NCI-H1417 (cell line): ENCODE measurements at regions not wholly inside any gene's neighbourhood (a gene's known extent, or its start where the extent isn't known, plus 50 kb on each side); places are given as distances from the start of the nearest gene placed in this dataset.
"Not testable (repeated sequence)": the region's sequence is repeated elsewhere in the genome, so short reads cannot be mapped to it uniquely, and the experiment has no call there.

Experiments used
- DNase-seq, 3 experiments: peaks; one replicate each; lab custom pipeline; 2025; lab: John Stamatoyannopoulos, UW

GRCh38 chr2:150214626-150215025 is 272.8 kb downstream of the RND3 start:
- peak in 2 of 3 experiments; percentile 6 to 60 for DNase-seq

- DNase-seq: peak in 1 of 3 experiments; percentile 39
These were observed 274.7 kb downstream of the RND3 start for GRCh38 chr2:150212722-150213171.

GRCh38 chr2:150211164-150211631 is 276.3 kb downstream of the RND3 start:
- DNase-seq: no peak

GRCh38 chr2:150209746-150210145 is 277.7 kb downstream of the RND3 start:
- no peak for DNase-seq

GRCh38 chr2:150208689-150209088 is 278.8 kb downstream of the RND3 start:
- no peak for DNase-seq

GRCh38 chr2:150207979-150208378 is 279.5 kb downstream of the RND3 start:
- DNase-seq: peak in 2 of 3 experiments; percentile 53 to 92

GRCh38 chr2:150204451-150204850 is 283.0 kb downstream of the RND3 start:
- DNase-seq: no peak

- DNase-seq: not testable (repeated sequence)
These were observed 292.7 kb downstream of the RND3 start for GRCh38 chr2:150194816-150195215.

- no peak for DNase-seq
These were observed 294.8 kb downstream of the RND3 start for GRCh38 chr2:150192701-150193100.

GRCh38 chr2:150191349-150191748 is 296.1 kb downstream of the RND3 start:
- no peak for DNase-seq

GRCh38 chr2:150190546-150190945 is 296.9 kb downstream of the RND3 start:
- DNase-seq: no peak

- DNase-seq: no peak
These were observed 298.7 kb downstream of the RND3 start for GRCh38 chr2:150188800-150189199.

- DNase-seq: no peak
These were observed 299.3 kb downstream of the RND3 start for GRCh38 chr2:150188177-150188576.

- peak in 1 of 3 experiments; percentile 7 for DNase-seq
These were observed 304.8 kb downstream of the RND3 start for GRCh38 chr2:150182566-150183235.

- DNase-seq: no peak
These were observed 308.9 kb downstream of the RND3 start for GRCh38 chr2:150178591-150178990.

GRCh38 chr2:150174971-150175421 is 312.5 kb downstream of the RND3 start:
- DNase-seq: no peak

- DNase-seq: no peak
These were observed 313.2 kb downstream of the RND3 start for GRCh38 chr2:150174056-150174805.

GRCh38 chr2:150171065-150171548 is 316.4 kb downstream of the RND3 start:
- no peak for DNase-seq

- DNase-seq: no peak
These were observed 318.2 kb downstream of the RND3 start for GRCh38 chr2:150169237-150169629.

- DNase-seq: no peak
These were observed 318.8 kb downstream of the RND3 start for GRCh38 chr2:150168595-150169236.

GRCh38 chr2:150167711-150168110 is 319.8 kb downstream of the RND3 start:
- DNase-seq: no peak

GRCh38 chr2:150166313-150167051 is 321.0 kb downstream of the RND3 start:
- DNase-seq: peak in 1 of 3 experiments; percentile 35
